Osteoblast (primary cell): ENCODE measurements at regions not wholly inside any gene's neighbourhood (a gene's known extent, or its start where the extent isn't known, plus 50 kb on each side); places are given as distances from the start of the nearest gene placed in this dataset.
"Not testable (repeated sequence)": the region's sequence is repeated elsewhere in the genome, so short reads cannot be mapped to it uniquely, and the experiment has no call there.

Source experiments
- DNase-seq: peaks from one replicate; pipeline ENCODE4 v3.0.0; 2011; ENCODE audit warnings: low spot score, mixed read lengths; ENCODE audit not compliant: insufficient read length; ENCODE audit errors: missing footprints
- H2AFZ ChIP-seq: 2 replicates; pipeline ENCODE4 v1.6.0; 2011; ENCODE audit warnings: mild to moderate bottlenecking, low read length
- H3K27ac ChIP-seq: 2 replicates; pipeline ENCODE4 v1.5.1; 2011; ENCODE audit warnings: mild to moderate bottlenecking, low read depth, low read length, moderate library complexity
- H3K27me3 ChIP-seq: 2 replicates; pipeline ENCODE4 v1.6.0; 2012; ENCODE audit warnings: mild to moderate bottlenecking, control low read depth, inconsistent platforms, low read length, moderate library complexity; ENCODE audit not compliant: insufficient read depth
- H3K36me3 ChIP-seq: 2 replicates; pipeline ENCODE4 v1.5.1; 2011; ENCODE audit warnings: mild to moderate bottlenecking, low read length, control low read depth, moderate library complexity; ENCODE audit not compliant: insufficient read depth
- H3K4me1 ChIP-seq: 2 replicates; pipeline ENCODE4 v1.5.1; 2011; ENCODE audit warnings: mild to moderate bottlenecking, low read length, control low read depth, moderate library complexity; ENCODE audit not compliant: insufficient read depth
- H3K4me2 ChIP-seq: 2 replicates; pipeline ENCODE4 v1.6.0; 2011; ENCODE audit warnings: mild to moderate bottlenecking, low read length; ENCODE audit not compliant: insufficient read depth
- H3K4me3 ChIP-seq: fragments of 200-600 bp; sonication (generic); 3 replicates; pipeline ENCODE4 v1.5.1; 2012; ENCODE audit warnings: mild to moderate bottlenecking, low read length, inconsistent platforms; ENCODE audit not compliant: insufficient read depth
- H3K79me2 ChIP-seq: 2 replicates; pipeline ENCODE4 v1.6.0; 2012; ENCODE audit warnings: mild to moderate bottlenecking, low read length, control low read depth, inconsistent platforms; ENCODE audit not compliant: insufficient read depth
- H3K9me3 ChIP-seq: 2 replicates; pipeline ENCODE4 v1.5.1; 2011; ENCODE audit warnings: low read depth, low read length, control low read depth
- H4K20me1 ChIP-seq: 2 replicates; pipeline ENCODE4 v1.6.0; 2012; ENCODE audit warnings: mild to moderate bottlenecking, low read length, control low read depth; ENCODE audit not compliant: insufficient read depth

DNA sequence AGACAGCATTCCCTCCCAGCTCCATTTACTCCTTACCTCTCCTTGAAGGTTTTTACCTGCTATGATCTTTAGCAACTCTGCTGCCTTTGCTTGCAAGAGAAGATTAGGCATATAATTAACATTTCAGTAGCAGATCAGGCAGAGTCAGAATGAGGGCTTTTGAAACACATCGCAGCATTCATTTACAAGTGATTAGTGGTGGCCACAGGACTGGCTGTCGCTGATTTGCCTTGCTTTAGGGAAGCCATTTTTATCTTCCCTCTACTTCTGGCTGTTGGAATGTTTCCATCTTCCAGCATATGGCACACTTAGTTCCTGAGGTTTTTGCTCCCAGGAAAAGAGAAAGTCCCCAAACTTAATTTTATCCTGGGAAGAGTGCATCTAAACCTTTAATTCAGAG is 124.0 kb downstream of the SPATA31A6 start:
- DNase-seq, H3K4me1 ChIP-seq, H3K9me3 ChIP-seq, H2AFZ ChIP-seq, H4K20me1 ChIP-seq, H3K79me2 ChIP-seq, H3K36me3 ChIP-seq, H3K4me3 ChIP-seq, H3K27me3 ChIP-seq, H3K27ac ChIP-seq, H3K4me2 ChIP-seq: not testable (repeated sequence)

DNA sequence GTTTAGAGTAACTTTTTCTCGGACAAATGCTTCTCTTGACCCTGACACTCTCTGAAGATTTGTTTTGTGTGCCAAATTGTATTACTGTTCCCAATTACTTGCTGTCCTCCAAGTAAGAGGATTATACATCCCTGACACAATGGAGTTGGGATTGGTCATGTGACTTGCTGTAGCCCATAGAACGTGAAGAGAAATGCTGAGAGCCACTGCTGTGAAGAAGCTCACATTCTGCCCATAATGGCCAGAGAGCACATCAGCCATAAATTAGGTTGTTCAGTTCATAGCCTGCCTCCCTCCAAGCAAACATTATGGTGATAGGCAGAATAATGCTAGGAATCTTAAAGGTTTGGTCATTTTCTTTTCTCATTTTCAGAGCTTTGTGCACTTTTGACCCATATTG is 127.5 kb downstream of the SPATA31A6 start:
- not testable (repeated sequence) for H3K4me2 ChIP-seq

DNA sequence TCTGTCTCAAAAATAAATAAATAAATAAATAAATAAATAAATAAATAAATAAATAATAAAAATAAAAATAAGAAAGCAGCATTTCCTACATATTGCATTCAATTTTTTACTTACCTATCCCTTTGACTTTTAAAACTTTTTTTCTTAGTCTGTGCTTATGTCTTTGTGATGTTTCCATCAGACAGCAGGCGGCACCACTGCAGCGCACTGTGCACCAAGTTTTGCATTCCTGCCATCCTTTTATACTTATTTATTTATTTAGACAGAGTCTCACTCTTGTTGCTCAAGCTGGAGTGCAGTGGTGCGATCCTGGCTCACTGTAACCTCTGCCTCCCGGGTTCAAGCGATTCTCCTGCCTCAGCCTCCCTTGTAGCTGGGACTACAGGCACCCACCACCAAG is 132.6 kb downstream of the SPATA31A6 start:
- DNase-seq, H3K4me1 ChIP-seq, H3K9me3 ChIP-seq, H3K4me3 ChIP-seq, H3K4me2 ChIP-seq, H3K36me3 ChIP-seq, H3K27me3 ChIP-seq, H2AFZ ChIP-seq, H3K27ac ChIP-seq, H4K20me1 ChIP-seq, H3K79me2 ChIP-seq: not testable (repeated sequence)

More for the DNA sequence above, 127.5 kb downstream of the SPATA31A6 start:
- H3K27ac ChIP-seq, H3K79me2 ChIP-seq, H3K4me1 ChIP-seq, H3K36me3 ChIP-seq, DNase-seq, H3K9me3 ChIP-seq, H2AFZ ChIP-seq, H4K20me1 ChIP-seq, H3K27me3 ChIP-seq, H3K4me3 ChIP-seq: not testable (repeated sequence)

DNA sequence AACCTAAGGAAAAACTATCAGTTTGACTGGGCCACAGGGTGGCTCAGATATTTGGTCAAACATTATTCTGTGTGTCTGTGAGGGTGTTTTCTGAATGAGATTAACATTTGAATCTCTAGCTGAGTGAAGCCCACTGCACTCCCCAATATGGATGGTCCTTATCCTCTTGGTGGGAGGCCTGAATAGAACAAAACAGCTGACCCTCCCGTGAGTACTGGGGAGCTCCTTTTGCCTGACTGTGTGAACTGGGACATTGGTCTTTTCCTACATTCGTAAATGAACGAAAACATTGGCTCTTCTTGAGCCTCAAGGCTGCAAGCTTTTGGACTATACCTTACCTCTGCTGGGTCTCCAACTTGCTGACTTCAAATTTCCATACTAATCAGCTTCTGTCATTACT is 134.2 kb downstream of the SPATA31A6 start:
- not testable (repeated sequence) for H3K27ac ChIP-seq, DNase-seq, H3K4me1 ChIP-seq, H3K9me3 ChIP-seq, H3K4me3 ChIP-seq, H3K36me3 ChIP-seq, H3K27me3 ChIP-seq, H2AFZ ChIP-seq, H3K79me2 ChIP-seq, H3K4me2 ChIP-seq, H4K20me1 ChIP-seq

DNA sequence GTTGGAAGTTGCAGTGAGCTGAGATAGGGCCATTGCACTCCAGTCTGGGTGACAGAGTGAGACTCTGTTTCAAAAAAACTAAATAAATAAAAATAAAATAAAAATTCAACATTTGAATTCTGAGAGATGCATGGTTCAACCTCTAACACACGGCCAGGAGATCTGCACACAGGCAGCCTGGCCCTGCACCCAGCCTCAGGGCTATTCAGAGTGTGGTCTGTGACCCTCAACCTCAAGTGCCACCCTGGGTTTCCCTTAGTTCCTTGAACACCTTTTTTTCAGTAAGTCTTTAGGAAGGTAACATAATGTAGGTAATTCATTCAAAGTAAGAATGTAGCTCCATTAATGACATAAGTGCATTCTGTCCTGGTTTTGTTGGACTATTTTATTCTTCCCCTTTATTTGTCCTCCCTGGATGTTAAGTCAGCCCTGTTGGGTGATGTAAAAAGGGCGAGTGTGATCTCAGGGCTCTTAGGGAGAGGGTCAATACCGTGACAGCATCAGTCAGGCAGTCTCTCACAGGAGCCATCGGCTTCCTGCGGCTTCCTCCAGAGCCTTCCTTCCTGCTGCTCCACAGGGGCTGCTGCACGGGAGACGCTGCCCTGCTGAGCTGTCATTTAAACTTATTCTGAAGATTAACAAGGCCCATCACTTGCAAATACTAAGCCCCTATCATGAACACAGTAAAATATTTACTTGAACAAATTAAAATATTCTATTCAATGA is 139.8 kb downstream of the SPATA31A6 start:
- H3K4me1 ChIP-seq, H2AFZ ChIP-seq, H3K27me3 ChIP-seq, H4K20me1 ChIP-seq, H3K27ac ChIP-seq, H3K79me2 ChIP-seq, H3K9me3 ChIP-seq, H3K4me2 ChIP-seq, H3K36me3 ChIP-seq, DNase-seq, H3K4me3 ChIP-seq: not testable (repeated sequence)

DNA sequence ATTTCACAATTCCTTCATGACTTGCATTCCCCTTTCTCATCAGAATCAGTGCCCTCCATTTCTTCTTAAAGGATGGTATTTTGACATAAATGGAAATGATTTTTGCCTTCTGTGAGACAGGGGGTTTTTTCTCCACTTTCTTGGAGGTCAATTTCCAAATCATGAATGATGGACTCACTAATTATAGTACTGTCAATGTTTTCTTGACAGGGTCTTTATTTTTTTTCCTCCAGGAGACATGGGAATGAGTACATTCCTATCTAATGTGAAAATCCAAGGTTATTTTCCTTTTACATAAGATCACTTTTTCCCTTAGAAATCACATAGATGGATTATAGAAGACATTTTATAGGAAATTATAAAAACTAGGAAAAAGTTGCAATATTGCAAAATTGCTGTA is 141.7 kb downstream of the SPATA31A6 start:
- not testable (repeated sequence) for H3K4me1 ChIP-seq, H3K27me3 ChIP-seq, DNase-seq, H2AFZ ChIP-seq, H3K9me3 ChIP-seq, H3K79me2 ChIP-seq, H3K4me3 ChIP-seq, H3K27ac ChIP-seq, H3K36me3 ChIP-seq, H3K4me2 ChIP-seq, H4K20me1 ChIP-seq

DNA sequence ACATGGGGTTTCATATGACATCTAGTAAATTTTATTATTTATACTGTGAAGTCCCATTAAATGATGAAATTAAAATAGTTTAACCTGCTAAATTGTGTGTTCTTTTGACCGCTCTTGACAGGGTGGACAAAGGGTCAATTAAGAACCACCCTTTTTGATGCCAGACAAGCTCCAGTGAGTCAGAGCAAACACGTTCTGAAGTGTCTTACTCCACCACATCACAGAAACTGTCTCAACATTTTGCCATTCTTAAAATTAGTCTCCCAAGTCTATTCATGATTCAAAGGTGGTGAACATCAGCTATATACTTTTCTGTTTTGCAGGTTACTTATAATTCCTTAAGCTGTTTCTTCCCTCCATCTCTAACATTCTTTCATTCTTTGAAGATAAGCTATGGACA is 142.1 kb downstream of the SPATA31A6 start:
- H3K4me3 ChIP-seq, H3K9me3 ChIP-seq, DNase-seq, H3K27me3 ChIP-seq, H3K36me3 ChIP-seq, H3K27ac ChIP-seq, H4K20me1 ChIP-seq, H3K4me2 ChIP-seq, H3K4me1 ChIP-seq, H2AFZ ChIP-seq, H3K79me2 ChIP-seq: not testable (repeated sequence)

DNA sequence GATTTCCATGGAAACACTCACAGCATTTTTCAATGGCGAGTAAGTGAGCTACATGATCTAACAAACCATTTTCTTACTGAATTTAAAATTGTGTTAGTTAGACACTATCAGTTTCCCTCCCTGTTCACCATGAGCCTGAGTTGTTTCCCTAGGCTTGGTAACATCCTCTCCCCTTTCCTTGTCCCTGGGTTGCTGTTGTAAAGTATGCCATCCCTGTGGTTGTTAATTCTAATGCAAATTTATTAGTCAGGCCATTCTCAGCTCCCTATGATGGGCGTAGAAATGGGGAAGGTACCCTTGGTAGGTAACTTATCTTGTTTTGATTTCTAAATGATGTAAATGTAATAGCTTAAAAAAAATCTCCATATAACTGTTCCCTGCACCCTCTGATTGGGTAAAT is 143.0 kb downstream of the SPATA31A6 start:
- not testable (repeated sequence) for H3K4me2 ChIP-seq, H3K4me1 ChIP-seq, H2AFZ ChIP-seq, H4K20me1 ChIP-seq, H3K4me3 ChIP-seq, H3K79me2 ChIP-seq, H3K27me3 ChIP-seq, H3K27ac ChIP-seq, DNase-seq, H3K36me3 ChIP-seq, H3K9me3 ChIP-seq

DNA sequence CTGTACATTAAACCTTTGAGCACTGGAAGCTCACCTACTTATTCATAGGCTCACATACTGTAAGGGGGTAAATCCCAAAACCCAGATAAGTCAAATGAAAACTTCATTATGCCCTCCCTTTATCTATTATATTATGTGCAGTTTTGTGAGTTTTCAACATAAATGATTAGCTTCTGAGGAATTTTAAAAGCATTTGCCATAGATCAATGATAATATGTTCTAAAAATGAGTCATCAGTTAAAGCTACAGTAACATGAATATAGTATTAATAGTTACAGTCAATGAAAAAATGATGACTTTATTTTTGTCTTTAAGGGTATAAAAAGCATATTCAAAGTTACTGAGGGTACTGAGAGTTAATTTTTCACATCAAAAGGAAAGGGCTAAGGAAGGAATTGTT is 151.9 kb downstream of the SPATA31A6 start:
- H3K27ac ChIP-seq, H3K79me2 ChIP-seq, H3K4me3 ChIP-seq, H3K36me3 ChIP-seq, H3K4me2 ChIP-seq, H3K4me1 ChIP-seq, H3K27me3 ChIP-seq, H4K20me1 ChIP-seq, H2AFZ ChIP-seq, H3K9me3 ChIP-seq: not testable (repeated sequence)
- DNase-seq: peak; percentile 43
